ENCODE measurements at regions not wholly inside any gene's neighbourhood (a gene's known extent, or its start where the extent isn't known, plus 50 kb on each side); places are given as distances from the start of the nearest gene placed in this dataset.

GRCh38 chr10:3340127-3340730 lies 167.6 kb upstream of the PITRM1 start:
- Mint-ChIP-seq H3K4me3 (no peak overlapping the region), H3K36me3 (no peaks in the 10 kb centered on the region), H3K4me1 (peaks cover 18% of the 10 kb centered on the region), H3K27me3 (ENCODE audit: low read depth) (peaks cover 7% of the 10 kb centered on the region), H3K27ac (no peak overlapping the region), H3K9me3 (no peaks in the 10 kb centered on the region)
- TF ChIP-seq, protein P1, sequence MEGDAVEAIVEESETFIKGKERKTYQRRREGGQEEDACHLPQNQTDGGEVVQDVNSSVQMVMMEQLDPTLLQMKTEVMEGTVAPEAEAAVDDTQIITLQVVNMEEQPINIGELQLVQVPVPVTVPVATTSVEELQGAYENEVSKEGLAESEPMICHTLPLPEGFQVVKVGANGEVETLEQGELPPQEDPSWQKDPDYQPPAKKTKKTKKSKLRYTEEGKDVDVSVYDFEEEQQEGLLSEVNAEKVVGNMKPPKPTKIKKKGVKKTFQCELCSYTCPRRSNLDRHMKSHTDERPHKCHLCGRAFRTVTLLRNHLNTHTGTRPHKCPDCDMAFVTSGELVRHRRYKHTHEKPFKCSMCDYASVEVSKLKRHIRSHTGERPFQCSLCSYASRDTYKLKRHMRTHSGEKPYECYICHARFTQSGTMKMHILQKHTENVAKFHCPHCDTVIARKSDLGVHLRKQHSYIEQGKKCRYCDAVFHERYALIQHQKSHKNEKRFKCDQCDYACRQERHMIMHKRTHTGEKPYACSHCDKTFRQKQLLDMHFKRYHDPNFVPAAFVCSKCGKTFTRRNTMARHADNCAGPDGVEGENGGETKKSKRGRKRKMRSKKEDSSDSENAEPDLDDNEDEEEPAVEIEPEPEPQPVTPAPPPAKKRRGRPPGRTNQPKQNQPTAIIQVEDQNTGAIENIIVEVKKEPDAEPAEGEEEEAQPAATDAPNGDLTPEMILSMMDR (IDR thresholded peaks at IDR 0.05; ENCODE audit: unreplicated experiment): no peak
- no peak for DNase-seq (ENCODE audit: low spot score in 2 of 2, unreplicated experiment in 2 of 2)

GRCh38 chr10:3339531-3339950 lies 167.0 kb upstream of the PITRM1 start:
- TF ChIP-seq, protein P1 (IDR thresholded peaks at IDR 0.05; ENCODE audit: unreplicated experiment): no peak
- Mint-ChIP-seq H3K27me3 (ENCODE audit: low read depth) (peaks cover 2% of the 10 kb centered on the region), H3K36me3 (no peaks in the 10 kb centered on the region), H3K9me3 (no peaks in the 10 kb centered on the region), H3K4me3 (no peak overlapping the region), H3K27ac (no peak overlapping the region), H3K4me1 (peaks cover 18% of the 10 kb centered on the region)
- DNase-seq (ENCODE audit: low spot score in 2 of 2, unreplicated experiment in 2 of 2): no peak

DNA sequence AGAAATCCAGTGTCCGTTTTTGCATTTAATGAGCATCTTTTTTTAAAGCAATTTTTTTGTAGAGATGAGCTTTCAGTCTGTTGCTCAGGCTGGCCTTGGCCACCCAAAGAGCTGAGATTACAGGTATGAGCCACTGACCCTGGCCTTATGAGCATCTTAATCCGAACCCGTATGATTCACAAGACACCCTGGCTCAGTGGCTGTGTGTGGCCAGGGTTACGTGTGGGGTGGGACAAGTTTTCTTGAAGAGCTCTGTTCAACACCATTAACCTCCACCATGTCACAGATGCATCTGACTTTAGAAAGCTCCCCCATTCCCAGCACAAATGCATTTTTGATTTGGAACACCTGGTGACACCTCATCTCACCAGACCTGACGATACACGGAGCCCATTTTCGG lies 166.5 kb upstream of the PITRM1 start:
- Mint-ChIP-seq H3K4me3 (no peak overlapping the region), H3K4me1 (peaks cover 18% of the 10 kb centered on the region), H3K9me3 (no peaks in the 10 kb centered on the region), H3K36me3 (no peaks in the 10 kb centered on the region), H3K27ac (no peak overlapping the region), H3K27me3 (ENCODE audit: low read depth) (no peaks in the 10 kb centered on the region)
- DNase-seq (ENCODE audit: low spot score in 2 of 2, unreplicated experiment in 2 of 2): no peak
- TF ChIP-seq, protein P1 (IDR thresholded peaks at IDR 0.05; ENCODE audit: unreplicated experiment): no peak

DNA sequence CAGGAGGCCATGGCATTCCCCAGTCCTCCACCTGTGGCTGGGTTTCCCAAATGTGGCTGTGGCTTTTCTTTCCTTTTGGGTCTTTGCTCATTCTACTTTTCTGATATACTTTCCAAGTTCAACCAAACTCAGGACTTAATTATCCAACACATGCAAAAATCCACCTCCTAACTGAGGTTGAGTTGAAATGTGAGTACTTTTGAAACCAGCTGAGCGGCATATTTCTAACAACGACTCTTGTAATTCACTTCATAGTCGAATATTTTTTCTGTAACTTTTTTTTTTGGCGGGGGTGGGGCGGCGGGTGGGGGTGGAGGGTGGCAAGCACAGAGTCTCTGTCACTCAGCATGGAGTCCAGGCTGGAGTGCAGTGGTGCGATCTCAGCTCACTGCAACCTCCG lies 165.2 kb upstream of the PITRM1 start:
- Mint-ChIP-seq H3K36me3 (no peaks in the 10 kb centered on the region), H3K27ac (no peak overlapping the region), H3K9me3 (no peaks in the 10 kb centered on the region), H3K27me3 (ENCODE audit: low read depth) (no peaks in the 10 kb centered on the region), H3K4me1 (peaks cover 18% of the 10 kb centered on the region), H3K4me3 (no peak overlapping the region)
- no peak for DNase-seq (ENCODE audit: low spot score in 2 of 2, unreplicated experiment in 2 of 2)
- TF ChIP-seq, protein P1 (IDR thresholded peaks at IDR 0.05; ENCODE audit: unreplicated experiment): no peak

GRCh38 chr10:3336673-3337293 lies 164.2 kb upstream of the PITRM1 start:
- H3K4me3 Mint-ChIP-seq: no peak overlapping the region
- DNase-seq (ENCODE audit: low spot score in 2 of 2, unreplicated experiment in 2 of 2): no peak
- TF ChIP-seq, protein P1 (IDR thresholded peaks at IDR 0.05; ENCODE audit: unreplicated experiment): no peak
- H3K27ac Mint-ChIP-seq: peak overlapping the region; percentile 0
- H3K36me3 Mint-ChIP-seq: no peaks in the 10 kb centered on the region
- no peaks in the 10 kb centered on the region for H3K27me3 Mint-ChIP-seq (ENCODE audit: low read depth)
- peaks cover 18% of the 10 kb centered on the region for H3K4me1 Mint-ChIP-seq
- no peaks in the 10 kb centered on the region for H3K9me3 Mint-ChIP-seq

All from mesothelial cell of epicardium (in vitro differentiated cells).